AG04450 (cell line): ENCODE measurements at regions not wholly inside any gene's neighbourhood (a gene's known extent, or its start where the extent isn't known, plus 50 kb on each side); places are given as distances from the start of the nearest gene placed in this dataset.

Experiments
- CTCF ChIA-PET: fragments of 300-600, 350-600 bp; formaldehyde crosslinking; extraction: SDS; loops from one replicate; lab custom pipeline; 2022; ENCODE audit warnings: antibody characterized with exemption, inconsistent platforms; lab: Charles Lee
- POLR2A ChIA-PET: fragments of 350-600 bp; formaldehyde crosslinking; extraction: SDS; loops from one replicate; lab custom pipeline; 2021; ENCODE audit warnings: antibody characterized with exemption, inconsistent platforms; lab: Yijun Ruan, JAX
- DNase-seq: peaks from one replicate; pipeline ENCODE4 v3.0.0-alpha.2; 2011; ENCODE audit warnings: low read depth, low spot score
- H3K27ac ChIP-seq: one replicate; pipeline ENCODE4 v1.5.1; 2012; ENCODE audit warnings: low read depth, low read length, control low read depth
- H3K27me3 ChIP-seq: one replicate; pipeline ENCODE4 v1.6.0; 2012; ENCODE audit warnings: low read length; ENCODE audit not compliant: control insufficient read depth, insufficient read depth
- H3K4me3 ChIP-seq: 2 replicates; pipeline ENCODE4 v1.5.1; 2011; ENCODE audit warnings: mild to moderate bottlenecking, low read depth, low read length, control low read depth
- H3K9me3 ChIP-seq: 2 replicates; pipeline ENCODE4 v1.5.1; 2012; ENCODE audit warnings: low read length; ENCODE audit not compliant: control insufficient read depth, insufficient read depth
- TF ChIP-seq, protein P1 (sequence below): IDR thresholded peaks from 2 replicates; pipeline ENCODE4 v1.5.1; 2011; ENCODE audit warnings: low read depth, low read length, control low read depth, inconsistent platforms

DNA sequence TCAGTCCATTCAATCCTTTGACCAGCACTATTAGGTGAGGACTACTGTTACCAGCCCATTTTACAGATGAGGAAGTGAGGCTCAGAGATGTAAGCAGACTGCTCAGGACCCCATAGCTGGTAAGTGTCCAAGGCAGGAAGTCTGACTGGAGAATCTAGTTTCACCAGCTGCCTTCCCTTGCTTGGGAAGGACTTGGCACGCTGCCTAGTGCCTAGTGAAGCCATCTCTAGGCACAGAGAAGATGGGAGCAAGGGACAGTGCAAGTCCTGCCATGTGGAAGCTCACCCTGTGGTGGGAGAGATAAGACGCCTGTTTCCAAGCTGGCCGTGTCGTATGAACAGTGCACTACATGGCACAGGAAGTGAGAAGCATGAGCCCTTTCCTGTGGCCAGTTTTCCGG is 111.8 kb upstream of the TMC3 start:
- ChIA-PET CTCF (no interaction called here), POLR2A (no interaction called here)
- no peaks in the 10 kb centered on the region for H3K27me3 ChIP-seq
- no peaks in the 10 kb centered on the region for H3K9me3 ChIP-seq
- no peak overlapping the region for H3K4me3 ChIP-seq
- TF ChIP-seq, protein P1, sequence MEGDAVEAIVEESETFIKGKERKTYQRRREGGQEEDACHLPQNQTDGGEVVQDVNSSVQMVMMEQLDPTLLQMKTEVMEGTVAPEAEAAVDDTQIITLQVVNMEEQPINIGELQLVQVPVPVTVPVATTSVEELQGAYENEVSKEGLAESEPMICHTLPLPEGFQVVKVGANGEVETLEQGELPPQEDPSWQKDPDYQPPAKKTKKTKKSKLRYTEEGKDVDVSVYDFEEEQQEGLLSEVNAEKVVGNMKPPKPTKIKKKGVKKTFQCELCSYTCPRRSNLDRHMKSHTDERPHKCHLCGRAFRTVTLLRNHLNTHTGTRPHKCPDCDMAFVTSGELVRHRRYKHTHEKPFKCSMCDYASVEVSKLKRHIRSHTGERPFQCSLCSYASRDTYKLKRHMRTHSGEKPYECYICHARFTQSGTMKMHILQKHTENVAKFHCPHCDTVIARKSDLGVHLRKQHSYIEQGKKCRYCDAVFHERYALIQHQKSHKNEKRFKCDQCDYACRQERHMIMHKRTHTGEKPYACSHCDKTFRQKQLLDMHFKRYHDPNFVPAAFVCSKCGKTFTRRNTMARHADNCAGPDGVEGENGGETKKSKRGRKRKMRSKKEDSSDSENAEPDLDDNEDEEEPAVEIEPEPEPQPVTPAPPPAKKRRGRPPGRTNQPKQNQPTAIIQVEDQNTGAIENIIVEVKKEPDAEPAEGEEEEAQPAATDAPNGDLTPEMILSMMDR = no peak
- no peak for DNase-seq
- no peak overlapping the region for H3K27ac ChIP-seq

DNA sequence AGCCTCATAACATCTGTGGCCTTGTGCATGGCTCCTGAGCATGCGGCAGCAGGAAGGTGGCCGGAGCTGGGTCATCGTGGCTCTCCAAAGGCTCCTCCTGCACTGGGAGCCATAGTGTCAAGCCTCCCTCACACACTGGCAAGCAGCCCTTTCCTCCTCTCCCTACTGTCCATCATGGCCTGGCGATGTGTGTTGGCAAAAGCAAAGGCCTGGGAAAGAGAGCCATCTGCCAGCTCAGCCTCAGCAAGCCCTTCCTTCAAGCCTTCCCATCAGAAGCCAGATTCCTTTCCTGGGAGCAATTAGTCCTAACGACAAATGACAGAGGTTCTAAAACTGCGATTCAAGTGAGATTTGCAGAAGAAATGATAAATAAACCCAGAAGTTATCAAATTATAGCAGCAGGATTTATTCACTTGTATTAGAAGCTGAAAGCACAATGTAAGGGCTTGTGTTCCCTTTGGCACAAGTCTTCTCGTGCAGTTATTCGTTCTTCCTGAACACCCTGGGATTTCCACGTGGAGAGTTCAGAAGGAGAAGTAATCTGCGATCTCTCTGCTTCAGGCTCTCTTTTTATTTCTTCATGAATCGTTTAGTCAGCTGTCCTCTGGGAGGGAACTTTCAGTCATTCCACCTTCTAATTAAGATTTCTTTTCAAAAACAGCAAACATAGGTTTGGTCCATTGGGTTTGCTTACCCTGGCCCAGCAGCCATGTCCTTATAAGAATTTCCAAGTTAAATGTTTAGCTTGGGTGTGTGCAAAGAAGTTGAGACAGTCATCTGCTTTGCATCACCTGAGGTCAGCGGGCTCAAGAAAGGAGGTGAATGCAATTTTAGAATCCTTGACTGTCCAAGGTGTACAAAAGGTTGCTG is 110.3 kb upstream of the TMC3 start:
- Histone ChIP-seq H3K27ac (no peak overlapping the region), H3K9me3 (no peaks in the 10 kb centered on the region), H3K4me3 (no peak overlapping the region), H3K27me3 (no peaks in the 10 kb centered on the region)
- CTCF ChIA-PET = interaction anchor here (0.6 to 0.9 kb wide), 3 partner anchors 312 to 578 kb away, joined by 3 to 5 read pairs (median 4); no protein-coding TSS in a partner anchor
- POLR2A ChIA-PET = no interaction called here
- TF ChIP-seq, protein P1 = no peak
- no peak for DNase-seq

DNA sequence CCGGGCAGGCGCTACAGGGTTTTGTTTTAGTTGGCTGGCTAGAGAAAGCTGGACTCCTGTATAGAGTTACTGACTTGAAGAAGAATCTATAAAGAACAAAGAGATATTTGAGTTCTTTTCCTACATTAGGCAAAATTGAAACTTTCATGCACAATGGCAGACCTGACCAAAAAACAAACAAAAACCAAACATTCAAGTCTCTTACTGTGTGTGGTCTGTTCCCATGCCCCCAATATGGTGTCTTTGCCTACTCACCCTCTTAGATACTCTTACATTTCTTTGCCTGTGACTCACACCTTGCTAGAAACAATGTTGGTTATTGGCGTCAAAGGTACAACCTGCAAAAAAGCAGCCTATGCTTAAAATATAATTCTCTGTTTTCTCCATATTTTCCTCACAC is 109.5 kb upstream of the TMC3 start:
- Histone ChIP-seq H3K27me3 (no peaks in the 10 kb centered on the region), H3K9me3 (no peaks in the 10 kb centered on the region), H3K27ac (no peak overlapping the region), H3K4me3 (no peak overlapping the region)
- TF ChIP-seq, protein P1 = no peak
- no peak for DNase-seq
- ChIA-PET CTCF (interaction anchor here (0.9 kb wide), 1 partner anchor 564 kb away, joined by 3 read pairs; no protein-coding TSS in a partner anchor), POLR2A (no interaction called here)

DNA sequence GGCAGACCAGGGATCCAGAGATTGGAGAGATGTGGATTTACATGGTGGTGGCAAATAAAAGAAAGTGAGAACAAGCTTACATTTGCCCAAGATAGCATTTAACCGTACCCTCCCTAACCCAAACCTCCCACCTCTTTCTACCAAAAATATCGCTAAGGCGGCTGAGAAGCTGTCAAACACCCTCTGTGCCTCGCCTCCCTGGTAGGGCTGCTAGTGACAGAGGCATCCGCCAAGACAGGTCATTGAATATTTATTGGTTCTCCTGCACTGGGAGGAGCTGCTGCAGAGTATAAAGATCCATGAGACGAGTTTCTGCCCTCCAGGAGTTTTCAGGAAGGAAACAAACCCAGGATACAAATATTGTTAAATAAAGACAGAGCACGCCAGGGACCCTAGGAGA is 107.3 kb upstream of the TMC3 start:
- H3K27me3 ChIP-seq = no peaks in the 10 kb centered on the region
- H3K4me3 ChIP-seq = no peak overlapping the region
- ChIA-PET POLR2A (no interaction called here), CTCF (interaction anchor here (0.6 to 2.9 kb wide), 17 partner anchors 9 to 717 kb away, joined by 3 to 27 read pairs (median 5); no protein-coding TSS in a partner anchor)
- TF ChIP-seq, protein P1 = no peak
- no peak overlapping the region for H3K27ac ChIP-seq
- no peak for DNase-seq
- H3K9me3 ChIP-seq = no peaks in the 10 kb centered on the region

DNA sequence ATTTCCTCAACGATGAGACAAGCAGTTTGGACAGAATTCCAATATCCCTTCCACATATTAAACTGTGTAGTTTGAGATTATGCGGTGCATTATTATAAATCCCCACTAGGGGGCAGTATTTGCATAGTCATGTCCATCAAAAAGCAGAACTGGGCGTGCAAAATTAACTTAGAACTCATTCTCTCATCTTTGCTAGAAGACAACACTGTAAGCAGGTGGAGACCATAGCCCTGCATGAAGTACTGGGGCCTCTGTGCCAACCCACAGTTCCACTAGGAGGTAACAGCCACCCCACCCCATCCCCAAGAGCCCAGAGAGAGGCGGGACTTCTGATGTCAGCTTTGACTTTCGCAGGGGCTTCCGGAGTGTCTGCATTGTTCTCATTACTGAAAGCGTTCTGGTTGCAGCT is 106.6 kb upstream of the TMC3 start:
- H3K4me3 ChIP-seq = no peak overlapping the region
- ChIA-PET POLR2A (no interaction called here), CTCF (interaction anchor here (0.6 to 2.9 kb wide), 23 partner anchors 9 to 718 kb away, joined by 3 to 27 read pairs (median 4); no protein-coding TSS in a partner anchor)
- peak; percentile 29 for DNase-seq
- TF ChIP-seq, protein P1 = peak; percentile 70
- H3K9me3 ChIP-seq = no peaks in the 10 kb centered on the region
- H3K27ac ChIP-seq = no peak overlapping the region
- H3K27me3 ChIP-seq = no peaks in the 10 kb centered on the region
